ENCODE measurements at regions not wholly inside any gene's neighbourhood (a gene's known extent, or its start where the extent isn't known, plus 50 kb on each side); places are given as distances from the start of the nearest gene placed in this dataset.
"Not testable (repeated sequence)": the region's sequence is repeated elsewhere in the genome, so short reads cannot be mapped to it uniquely, and the experiment has no call there.

DNA sequence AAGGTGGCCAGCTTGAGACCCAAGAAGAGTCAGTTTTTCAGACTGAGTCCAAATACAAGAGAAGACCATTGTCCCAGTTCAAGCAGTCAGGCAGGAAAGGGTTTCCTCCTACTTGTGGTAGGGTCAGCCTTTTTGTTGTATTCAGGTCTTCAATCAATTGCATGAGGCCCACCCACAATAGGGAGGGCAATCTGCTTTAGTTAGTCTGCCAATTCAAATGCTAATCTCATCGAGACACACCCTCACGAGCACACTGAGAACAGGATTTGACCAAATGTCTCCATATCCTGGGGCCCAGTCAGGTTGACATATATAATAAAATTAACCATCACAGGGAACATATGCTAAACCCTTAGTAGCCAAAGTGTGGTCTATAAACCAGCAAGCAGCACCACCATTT, 75.3 kb upstream of the FRMPD3 start:
- Histone ChIP-seq H3K4me3 (ENCODE audit: low read depth, low read length) (no peak overlapping the region), H3K36me3 (ENCODE audit: control insufficient read depth, insufficient read depth, low read length) (no peaks in the 10 kb centered on the region), H3K27me3 (ENCODE audit: control insufficient read depth, insufficient read depth, low read length) (peaks cover 3% of the 10 kb centered on the region)
- TF ChIP-seq, protein P1, sequence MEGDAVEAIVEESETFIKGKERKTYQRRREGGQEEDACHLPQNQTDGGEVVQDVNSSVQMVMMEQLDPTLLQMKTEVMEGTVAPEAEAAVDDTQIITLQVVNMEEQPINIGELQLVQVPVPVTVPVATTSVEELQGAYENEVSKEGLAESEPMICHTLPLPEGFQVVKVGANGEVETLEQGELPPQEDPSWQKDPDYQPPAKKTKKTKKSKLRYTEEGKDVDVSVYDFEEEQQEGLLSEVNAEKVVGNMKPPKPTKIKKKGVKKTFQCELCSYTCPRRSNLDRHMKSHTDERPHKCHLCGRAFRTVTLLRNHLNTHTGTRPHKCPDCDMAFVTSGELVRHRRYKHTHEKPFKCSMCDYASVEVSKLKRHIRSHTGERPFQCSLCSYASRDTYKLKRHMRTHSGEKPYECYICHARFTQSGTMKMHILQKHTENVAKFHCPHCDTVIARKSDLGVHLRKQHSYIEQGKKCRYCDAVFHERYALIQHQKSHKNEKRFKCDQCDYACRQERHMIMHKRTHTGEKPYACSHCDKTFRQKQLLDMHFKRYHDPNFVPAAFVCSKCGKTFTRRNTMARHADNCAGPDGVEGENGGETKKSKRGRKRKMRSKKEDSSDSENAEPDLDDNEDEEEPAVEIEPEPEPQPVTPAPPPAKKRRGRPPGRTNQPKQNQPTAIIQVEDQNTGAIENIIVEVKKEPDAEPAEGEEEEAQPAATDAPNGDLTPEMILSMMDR (IDR thresholded peaks at IDR 0.05; ENCODE audit: insufficient read depth, low read length, poor library complexity, severe bottlenecking), result no peak
- DNase-seq (ENCODE audit: low read depth), result no peak

DNA sequence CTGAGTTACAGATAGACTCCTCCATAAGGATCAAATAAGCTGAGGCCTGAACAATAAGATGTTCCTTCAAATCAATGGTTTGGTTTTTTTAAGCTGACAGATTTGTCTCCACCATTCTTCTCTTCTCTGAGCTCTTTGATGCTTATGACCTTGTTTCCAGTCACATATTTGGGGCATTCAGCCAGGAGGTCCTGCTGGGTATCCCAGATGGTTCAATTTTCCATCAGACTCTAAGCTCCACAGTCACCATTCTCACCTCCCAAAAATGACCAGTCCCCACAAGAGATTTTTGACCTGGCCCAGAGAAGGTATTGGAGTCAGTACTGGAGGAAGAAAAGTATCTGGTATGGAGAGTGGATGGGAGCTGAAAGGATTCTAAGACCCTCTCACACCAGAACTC, 74.6 kb upstream of the FRMPD3 start:
- H3K4me3 ChIP-seq (ENCODE audit: low read depth, low read length), result no peak overlapping the region
- no peaks in the 10 kb centered on the region for H3K36me3 ChIP-seq (ENCODE audit: control insufficient read depth, insufficient read depth, low read length)
- TF ChIP-seq, protein P1 (IDR thresholded peaks at IDR 0.05; ENCODE audit: insufficient read depth, low read length, poor library complexity, severe bottlenecking), result no peak
- DNase-seq (ENCODE audit: low read depth), result no peak
- H3K27me3 ChIP-seq (ENCODE audit: control insufficient read depth, insufficient read depth, low read length), result peaks cover 3% of the 10 kb centered on the region

- H3K36me3 ChIP-seq (ENCODE audit: control insufficient read depth, insufficient read depth, low read length); DNase-seq (ENCODE audit: low read depth); H3K27me3 ChIP-seq (ENCODE audit: control insufficient read depth, insufficient read depth, low read length); H3K4me3 ChIP-seq (ENCODE audit: low read depth, low read length): not testable (repeated sequence)
These were observed 73.3 kb upstream of the FRMPD3 start for GRCh38 chrX:107376186-107376585.

DNA sequence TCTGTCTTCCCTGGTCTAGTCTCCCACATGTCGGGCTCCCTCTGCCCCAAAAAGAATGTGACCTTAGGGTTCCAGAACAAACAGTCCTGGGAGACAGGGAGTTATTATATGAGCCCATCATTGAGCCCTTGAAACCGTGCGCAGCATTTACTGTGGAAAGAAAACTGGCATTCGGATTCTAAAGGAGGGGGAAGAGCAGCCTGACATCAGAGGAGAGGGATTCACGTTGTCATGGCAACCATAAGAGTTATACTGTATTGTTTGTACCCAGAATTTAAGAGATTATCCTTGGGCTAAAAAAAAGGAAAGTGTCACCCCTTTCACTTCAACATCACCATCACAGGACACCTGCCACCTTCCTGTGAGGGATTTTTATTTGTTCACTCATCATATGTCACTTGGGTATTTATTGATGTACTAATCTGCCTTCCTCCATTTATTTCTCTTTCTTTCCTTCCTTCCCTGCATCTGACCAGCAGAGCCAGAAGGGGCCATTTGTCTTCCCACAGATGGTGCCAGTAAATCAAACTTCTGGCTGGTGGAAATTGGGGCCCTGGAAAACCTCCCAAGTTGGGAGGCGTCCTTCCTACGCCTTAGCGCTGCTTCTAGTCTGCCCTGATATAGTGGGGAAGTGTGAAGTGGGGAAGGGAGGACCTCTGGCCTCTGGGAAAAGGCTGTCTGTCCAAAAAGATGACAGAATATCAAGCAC, 64.9 kb upstream of the FRMPD3 start:
- no peak for DNase-seq (ENCODE audit: low read depth)
- TF ChIP-seq, protein P1 (IDR thresholded peaks at IDR 0.05; ENCODE audit: insufficient read depth, low read length, poor library complexity, severe bottlenecking), result no peak
- H3K36me3 ChIP-seq (ENCODE audit: control insufficient read depth, insufficient read depth, low read length), result no peaks in the 10 kb centered on the region
- no peak overlapping the region for H3K4me3 ChIP-seq (ENCODE audit: low read depth, low read length)
- peaks cover 6% of the 10 kb centered on the region for H3K27me3 ChIP-seq (ENCODE audit: control insufficient read depth, insufficient read depth, low read length)

DNA sequence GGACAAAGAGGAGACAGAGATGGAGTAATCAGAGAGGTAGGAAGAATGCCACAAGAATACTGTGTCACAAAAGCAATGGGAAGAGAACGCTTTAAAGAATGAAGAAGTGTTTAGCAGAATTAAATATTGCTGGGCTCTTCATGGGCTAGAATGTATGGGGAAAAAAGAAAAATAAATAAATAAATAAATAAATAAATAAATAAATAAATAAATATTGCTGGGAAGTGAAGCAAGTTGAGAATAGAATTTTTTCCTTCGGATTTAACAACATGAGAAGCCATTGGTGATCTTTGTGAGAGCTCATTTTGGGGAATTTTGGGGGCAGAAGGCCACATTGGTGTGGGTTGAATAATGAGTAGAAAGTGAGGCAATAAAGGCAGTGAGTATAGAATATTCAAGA, 59.7 kb upstream of the FRMPD3 start:
- Histone ChIP-seq H3K27me3 (ENCODE audit: control insufficient read depth, insufficient read depth, low read length) (peaks cover 2% of the 10 kb centered on the region), H3K4me3 (ENCODE audit: low read depth, low read length) (no peak overlapping the region), H3K36me3 (ENCODE audit: control insufficient read depth, insufficient read depth, low read length) (no peaks in the 10 kb centered on the region)
- TF ChIP-seq, protein P1 (IDR thresholded peaks at IDR 0.05; ENCODE audit: insufficient read depth, low read length, poor library complexity, severe bottlenecking), result no peak
- no peak for DNase-seq (ENCODE audit: low read depth)

GRCh38 chrX:107393656-107394055, 55.8 kb upstream of the FRMPD3 start:
- H3K36me3 ChIP-seq (ENCODE audit: control insufficient read depth, insufficient read depth, low read length); H3K4me3 ChIP-seq (ENCODE audit: low read depth, low read length); H3K27me3 ChIP-seq (ENCODE audit: control insufficient read depth, insufficient read depth, low read length): not testable (repeated sequence)

DNA sequence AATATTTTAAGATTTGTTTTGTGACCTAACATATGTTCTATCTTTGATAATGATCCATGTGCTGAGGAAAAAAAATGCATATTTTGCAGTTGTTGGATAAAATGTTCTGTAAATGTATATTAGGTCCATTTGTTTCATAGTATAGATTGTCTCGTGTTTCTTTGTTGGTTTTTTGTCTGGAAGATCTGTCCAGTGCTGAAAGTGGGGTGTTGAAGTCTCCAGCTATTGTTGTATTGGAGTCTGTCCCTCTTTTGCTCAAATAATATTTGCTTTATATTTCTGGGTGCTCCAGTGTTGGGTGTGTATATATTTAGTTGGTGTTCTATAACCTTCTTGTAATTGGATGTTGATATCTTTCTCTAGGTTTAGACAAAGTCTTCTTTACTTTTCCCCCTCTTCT, 53.2 kb upstream of the FRMPD3 start:
- DNase-seq (ENCODE audit: low read depth), result no peak
- TF ChIP-seq, protein P1 (IDR thresholded peaks at IDR 0.05; ENCODE audit: insufficient read depth, low read length, poor library complexity, severe bottlenecking), result no peak
- Histone ChIP-seq H3K27me3 (ENCODE audit: control insufficient read depth, insufficient read depth, low read length) (no peaks in the 10 kb centered on the region), H3K4me3 (ENCODE audit: low read depth, low read length) (no peak overlapping the region), H3K36me3 (ENCODE audit: control insufficient read depth, insufficient read depth, low read length) (no peaks in the 10 kb centered on the region)

More at GRCh38 chrX:107393656-107394055, 55.8 kb upstream of the FRMPD3 start:
- DNase-seq (ENCODE audit: low read depth), result not testable (repeated sequence)

Measured in kidney epithelial cell (primary cell).